ENCODE measurements at regions not wholly inside any gene's neighbourhood (a gene's known extent, or its start where the extent isn't known, plus 50 kb on each side); places are given as distances from the start of the nearest gene placed in this dataset.

DNA sequence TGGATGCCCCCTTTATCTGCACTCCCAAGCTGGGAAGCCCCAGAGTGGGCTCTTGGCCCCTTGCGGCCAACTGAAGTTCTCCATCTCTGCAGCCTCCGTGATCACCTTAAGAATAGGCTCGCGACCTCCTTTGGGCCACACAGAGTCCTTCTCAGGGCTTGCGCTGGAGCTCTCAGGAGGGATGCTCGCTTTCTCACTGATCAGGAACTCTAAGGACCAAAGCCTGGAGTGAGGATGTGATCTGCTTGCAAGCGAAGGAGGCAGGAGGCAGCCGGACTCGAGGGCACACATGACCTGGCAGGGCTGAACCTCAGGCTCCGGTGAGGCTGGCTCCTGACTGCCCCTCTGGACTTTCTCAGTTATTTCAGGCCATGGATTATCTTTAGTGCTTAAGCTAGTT is 192.1 kb upstream of the MKI67 start:
- no peak for DNase-seq

DNA sequence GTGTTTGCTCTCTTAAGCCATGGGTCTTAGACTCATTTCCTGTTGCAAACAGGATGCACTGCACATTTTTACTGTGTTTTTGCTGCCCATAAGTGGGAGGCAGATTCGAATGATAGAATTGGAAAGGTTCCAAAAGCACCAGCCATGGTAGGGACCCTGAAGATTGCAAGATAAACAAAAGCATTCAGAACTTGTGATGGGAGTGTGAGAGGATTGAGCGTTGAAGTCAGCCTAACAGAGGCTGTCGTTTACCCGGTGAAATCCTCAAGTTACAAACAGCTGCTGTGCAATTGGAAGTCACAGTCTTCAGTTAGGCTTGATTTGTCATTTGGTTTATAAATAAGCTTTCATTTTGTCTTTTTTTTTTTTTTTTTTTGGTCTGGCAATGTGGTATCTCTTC is 192.7 kb upstream of the MKI67 start:
- DNase-seq = no peak

DNA sequence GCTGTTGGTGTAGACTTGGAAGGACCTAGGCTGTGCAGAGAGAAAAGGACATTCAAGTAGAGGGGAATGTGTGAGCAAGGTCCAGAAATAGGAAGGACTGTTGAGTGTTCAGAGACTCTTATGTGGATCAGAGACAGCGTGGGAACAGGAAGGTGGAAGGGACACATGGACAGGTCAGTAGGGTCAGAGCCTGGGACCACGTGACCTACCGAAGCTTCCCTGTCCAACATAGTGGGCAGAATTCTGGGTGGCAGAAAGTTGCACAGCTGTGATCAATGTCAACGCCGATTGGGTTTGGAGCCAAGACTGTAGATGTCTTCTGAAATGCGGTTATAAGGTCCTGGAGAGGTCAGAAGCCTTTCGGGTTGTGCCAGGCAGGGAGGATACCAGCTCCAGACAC is 195.9 kb upstream of the MKI67 start:
- no peak for DNase-seq

DNA sequence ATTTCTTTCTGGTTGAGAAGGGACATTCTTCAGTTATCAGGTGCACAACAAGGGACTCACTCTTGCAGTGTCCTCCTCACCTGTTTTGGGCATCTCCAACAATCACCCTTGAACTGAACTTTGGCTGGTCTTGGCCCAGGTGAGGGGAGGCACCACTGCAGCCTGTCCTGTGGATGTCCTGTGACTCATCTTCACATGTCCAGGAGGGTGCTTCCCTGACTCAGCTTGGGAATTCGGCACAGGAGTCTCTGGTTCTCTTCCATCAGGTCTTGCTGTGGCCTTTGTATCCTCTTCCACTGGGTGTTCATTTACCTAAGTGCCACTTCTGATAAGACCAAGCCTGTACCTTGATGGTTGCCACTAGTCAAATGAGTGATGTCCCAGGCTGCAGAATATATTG is 196.7 kb upstream of the MKI67 start:
- no peak for DNase-seq

DNA sequence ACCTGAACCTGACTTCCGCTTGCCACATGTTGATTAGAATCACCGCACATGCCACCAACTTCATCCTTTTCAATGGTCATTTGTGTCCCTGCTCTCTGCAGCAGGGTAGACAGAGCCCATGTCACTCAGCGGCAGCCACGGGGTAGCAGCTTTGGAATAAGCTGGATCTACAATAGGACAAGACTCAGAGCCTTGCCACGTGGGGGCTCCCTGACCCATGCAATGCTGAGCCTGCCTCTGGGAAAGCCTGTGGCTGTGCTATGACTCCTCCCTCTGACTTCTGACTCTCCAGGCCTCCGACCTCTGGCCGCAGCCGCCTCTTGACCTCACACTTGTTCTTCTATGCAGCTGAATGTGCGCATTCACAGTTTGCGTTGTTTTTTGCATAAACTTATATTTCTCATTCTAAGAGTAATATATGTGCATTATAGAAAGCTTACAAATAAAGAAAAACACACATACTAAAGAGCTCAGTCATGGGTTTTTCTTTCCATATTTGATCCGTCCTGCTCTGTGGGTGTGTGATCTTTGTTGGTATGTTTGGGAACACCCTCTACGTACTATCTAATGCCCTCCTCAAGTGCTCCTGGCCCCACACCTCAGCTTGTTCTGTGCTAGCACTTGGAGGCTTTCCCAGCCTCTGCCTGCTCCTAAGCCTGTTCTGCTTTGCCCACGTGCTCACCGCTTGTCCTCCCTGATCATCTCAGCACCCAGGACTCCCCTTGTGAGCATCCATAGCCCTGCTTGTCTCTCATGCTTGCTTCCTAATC is 198.0 kb upstream of the MKI67 start:
- DNase-seq = no peak

DNA sequence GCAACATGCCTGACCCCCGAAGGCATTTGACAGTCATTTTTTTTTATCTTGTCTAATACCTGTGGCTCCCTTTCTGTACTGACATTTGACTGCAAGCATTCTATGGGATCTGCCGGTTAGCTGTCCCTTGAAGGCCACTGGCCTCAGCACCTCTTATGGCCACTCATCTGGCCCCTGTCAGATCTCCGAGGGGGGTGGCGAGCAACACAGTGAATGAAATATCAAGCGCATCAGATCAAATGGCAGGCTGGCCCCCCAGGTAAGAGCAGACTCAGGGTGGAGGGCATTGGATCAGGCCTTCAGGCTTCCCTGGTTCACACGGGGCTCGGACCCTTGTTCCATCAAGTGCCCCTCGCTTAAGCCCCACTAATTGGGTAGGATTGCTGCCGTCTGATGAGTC is 199.6 kb upstream of the MKI67 start:
- DNase-seq = no peak

DNA sequence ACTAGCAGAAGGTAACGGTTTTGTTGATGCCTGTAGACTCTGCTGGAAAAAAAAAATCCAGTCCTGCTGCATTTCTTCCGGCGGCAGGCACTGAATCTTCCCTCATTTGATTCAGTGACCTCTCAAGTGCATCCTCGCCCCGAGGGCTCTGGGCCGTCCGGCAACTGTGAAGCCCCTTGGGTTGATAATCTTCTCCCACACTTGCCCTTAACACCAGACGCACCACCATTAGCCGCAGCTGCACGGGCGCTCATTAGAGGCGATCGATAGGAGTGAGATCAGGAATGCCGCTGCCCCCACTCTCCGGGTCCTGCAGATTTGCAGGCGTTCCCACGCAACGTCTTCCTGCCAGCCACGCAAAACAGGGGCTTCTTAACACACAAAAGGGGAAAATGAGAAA is 200.0 kb upstream of the MKI67 start:
- DNase-seq = no peak

DNA sequence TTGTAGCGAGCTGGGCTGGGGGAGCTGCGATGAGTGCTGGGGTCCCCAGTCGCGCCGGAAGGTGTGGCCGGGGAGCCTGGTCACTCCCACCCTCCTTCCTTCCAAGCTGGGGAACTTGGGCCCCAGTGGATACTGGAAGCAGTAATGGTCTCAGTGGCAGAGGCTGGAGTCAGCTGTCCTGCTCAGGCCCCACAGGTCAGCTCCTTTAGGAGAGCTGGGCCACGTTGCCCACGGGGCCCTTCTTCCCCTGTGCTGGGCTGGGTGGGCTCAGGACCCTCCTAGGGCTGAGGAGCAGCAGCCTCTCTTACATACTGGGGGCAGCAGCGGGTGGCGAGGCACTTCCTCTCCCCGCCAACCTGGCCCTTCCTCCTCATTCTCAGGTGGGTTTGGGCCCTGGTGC is 200.6 kb upstream of the MKI67 start:
- DNase-seq = no peak

DNA sequence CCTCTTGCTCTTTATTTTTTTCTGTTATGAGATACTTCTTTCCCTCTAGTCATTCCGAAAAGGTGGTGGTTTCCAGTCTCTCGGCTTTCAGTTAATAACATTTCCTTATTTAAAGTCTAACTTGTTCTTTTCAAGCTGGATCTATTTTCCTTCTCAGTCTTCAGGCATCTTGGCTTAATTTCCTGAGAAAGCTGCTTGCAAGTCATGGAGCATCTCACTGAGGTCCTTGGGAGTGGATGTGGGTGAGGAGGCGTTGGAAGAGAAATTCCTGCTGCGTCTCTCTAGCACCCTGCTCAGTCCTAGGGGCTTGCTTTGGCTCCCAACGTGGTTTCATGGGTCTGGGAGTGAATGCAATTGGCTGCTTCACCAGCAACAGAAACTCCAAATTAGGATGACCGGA is 210.2 kb upstream of the MKI67 start:
- no peak for DNase-seq

DNA sequence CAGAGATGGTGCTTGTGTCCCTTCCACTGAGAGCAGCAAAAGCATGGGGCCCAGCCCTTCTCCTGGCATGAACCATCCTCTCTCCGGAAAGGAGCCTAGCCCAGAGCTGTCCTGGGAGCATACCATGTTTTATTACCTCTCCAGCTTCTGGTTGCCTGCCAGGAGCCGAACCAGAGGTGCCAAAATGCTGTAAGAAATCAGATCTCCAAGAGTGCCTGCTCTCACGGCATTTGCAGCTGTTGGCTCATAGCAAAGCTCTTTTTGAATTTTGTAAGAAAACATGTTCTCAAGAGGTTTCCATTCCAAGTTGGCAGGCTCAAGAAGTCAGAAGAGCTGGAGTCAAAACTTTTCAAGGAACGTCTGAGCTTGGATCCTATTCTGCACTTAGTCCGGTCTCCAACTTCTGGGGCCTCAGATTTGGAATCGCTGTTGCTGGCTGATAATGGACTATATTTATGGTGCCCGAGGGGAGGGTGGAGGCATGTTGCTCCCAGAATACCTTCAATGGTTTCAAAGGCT is 211.7 kb upstream of the MKI67 start:
- DNase-seq = no peak

DNA sequence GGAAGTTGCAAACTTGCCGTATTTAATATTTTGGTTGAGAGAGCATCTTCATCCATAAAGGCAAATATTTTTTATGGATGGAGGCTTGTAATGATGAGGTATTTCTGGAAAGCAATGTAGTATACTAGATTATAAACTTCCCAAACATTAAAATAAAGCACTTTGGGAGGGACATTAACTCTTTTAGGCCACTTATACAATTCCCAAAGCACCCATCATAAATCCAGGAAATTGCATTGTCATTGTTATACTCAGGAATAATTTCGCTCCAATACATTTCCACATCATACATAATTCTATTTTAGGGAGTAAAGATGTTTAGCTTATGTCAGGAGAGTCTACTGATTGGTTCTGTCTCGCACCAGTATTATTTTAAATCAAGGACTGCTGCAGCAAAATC is 212.7 kb upstream of the MKI67 start:
- no peak for DNase-seq

DNA sequence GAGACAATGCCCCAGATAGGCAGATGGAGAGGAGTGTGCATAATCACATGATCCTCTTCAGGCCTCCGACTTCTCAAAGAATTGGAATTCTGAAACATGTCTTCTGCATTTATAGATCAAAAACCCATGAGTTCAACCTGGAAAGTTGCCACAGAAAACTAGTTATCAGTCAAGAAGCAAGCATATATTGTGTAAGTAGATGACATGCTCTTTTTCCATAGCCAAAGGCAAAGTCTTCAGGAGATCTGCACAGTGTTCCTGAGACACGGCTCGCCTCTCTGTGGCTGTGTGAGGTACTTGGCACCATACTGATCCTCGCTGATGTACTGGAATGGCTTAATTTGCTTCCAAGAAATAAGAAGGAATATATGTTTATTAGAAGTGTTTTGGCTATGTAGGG is 213.5 kb upstream of the MKI67 start:
- no peak for DNase-seq

DNA sequence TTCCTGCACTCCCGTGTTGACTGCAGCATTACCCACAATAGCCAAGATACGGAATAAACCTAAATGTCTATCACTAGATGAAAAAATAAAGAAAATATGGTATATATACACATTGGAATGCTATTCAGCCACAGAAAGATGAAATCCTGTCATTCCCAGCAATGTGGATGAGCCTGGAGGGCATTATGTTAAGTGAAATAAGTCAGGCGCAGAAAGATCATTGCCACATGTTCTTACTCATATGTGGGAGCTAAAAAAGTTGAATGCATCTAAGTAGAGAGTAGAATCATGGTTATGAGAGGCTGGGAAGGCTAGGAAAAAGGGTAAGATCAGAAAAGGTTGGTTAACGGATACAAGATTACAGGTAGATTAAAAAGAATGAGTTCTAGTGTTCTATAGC is 219.1 kb upstream of the MKI67 start:
- DNase-seq = no peak

DNA sequence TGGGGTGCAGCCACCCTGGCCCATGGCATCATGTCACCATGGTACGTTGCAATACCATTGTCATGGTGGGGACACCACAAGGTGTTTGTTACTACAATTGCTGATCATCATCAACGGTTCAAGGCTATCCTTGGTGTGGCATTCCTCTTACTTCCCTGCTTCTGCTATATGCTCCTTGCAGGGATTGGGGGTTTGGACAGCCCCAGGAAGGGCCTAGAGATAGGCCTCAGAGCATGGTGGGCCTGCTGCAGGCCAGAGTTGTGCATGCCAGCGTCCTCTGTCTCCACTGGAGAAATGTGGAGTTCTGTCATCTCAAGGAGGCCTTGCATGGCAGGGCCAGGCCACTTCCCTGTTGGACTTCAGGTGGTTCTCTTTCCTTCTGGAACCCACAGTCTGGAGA is 234.6 kb upstream of the MKI67 start:
- DNase-seq = no peak

DNA sequence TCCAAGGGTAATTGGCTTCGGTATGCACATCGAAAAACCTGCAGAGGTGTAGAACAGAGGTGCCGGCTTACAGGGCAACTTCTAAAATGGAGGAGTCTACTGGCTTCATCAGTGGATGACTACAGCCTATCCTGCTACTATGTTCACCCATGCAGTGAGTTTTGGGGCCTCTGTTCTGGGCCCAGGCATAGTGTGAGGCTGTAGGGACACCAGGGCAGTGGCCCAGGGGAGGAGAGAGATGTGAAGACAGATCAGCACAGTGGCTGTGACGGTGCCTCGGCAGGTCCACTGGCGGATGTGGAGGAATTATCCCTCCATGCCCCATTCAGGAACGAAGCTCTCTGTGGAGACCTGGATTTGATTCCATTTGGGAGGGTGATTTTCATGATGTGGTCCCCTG is 235.3 kb upstream of the MKI67 start:
- no peak for DNase-seq

DNA sequence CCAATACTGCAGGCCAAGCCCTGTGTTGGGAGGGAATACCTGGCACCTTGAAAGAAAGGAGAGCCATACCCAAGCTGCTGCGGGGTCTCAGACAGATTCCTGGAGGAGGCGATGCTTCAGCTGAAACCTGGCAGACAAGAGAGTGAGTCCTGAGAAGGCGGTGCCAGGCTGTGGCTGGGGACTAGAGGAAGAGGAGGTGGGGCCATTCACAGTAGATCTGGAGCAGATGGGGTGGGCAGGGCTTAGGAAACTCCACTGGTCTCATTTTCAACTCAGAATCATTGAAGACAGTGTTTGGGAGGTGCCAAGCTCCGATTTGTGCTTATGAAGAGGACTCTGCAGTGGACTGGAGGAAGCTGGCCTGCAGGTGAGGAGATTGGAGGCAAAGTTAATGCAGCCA is 236.3 kb upstream of the MKI67 start:
- no peak for DNase-seq

DNA sequence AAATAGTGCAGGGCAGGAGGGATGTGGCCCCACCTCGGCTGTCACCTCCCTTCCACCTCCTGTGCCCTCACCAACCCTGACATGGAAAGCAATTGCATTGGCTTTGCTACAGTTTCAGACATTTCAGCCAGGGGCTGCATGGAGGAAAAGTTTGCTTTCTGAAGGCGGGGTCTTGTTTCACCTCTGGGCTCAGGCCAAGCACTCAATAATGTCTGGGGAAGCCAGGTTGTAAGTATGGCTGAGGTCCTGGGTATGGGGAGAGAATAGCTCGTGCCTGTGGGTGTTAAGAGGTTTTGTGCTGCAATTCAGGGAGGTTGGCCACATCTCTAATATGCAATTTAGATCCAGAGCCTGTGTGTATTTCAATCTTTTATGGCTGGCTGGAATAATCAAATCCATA is 238.4 kb upstream of the MKI67 start:
- DNase-seq = no peak

DNA sequence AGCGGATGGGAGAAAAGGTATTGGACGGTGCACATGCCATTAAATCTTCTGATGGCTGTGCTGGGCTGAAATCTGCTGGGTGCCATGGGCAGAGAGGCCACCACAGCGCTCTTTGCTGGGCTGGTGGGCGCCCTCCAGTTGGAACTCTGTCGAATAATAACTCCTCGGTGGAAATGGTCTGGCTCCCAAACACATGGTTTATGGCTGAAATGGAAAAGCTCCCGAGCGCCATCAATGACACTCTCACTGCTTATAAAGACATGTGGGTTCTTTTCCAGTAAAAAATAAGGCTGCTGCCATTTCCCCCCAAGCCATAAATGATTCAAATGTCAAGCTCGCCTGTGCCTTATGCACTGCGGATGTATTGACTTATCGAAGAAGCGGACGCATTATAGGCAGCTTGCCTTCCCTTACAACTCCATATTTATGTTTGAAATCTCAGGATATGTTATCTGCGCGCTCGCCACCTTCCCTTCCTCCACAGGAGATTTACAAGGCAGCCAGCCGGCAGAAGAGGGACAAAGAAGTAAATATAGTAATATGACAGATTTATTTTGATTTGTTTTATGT is 239.0 kb upstream of the MKI67 start:
- no peak for DNase-seq

DNA sequence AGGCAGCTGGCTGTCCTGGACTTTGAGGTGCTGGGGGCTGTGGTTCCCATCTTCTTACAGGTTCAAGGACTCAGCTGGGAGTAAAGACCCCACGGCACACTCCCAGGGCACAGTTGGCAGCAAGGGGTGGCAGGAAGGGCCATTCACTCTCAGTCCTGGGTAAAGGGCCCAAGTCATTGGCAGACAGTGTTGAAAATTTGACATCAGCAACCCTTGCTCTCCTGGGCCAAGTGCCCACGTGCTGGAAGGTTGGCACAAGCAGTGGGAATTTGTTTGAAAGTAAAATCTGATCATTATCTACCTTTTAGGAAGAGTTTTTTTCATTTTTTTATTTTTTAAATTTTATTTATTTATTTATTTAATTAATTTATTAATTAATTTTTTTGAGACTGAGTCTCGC is 241.6 kb upstream of the MKI67 start:
- no peak for DNase-seq

DNA sequence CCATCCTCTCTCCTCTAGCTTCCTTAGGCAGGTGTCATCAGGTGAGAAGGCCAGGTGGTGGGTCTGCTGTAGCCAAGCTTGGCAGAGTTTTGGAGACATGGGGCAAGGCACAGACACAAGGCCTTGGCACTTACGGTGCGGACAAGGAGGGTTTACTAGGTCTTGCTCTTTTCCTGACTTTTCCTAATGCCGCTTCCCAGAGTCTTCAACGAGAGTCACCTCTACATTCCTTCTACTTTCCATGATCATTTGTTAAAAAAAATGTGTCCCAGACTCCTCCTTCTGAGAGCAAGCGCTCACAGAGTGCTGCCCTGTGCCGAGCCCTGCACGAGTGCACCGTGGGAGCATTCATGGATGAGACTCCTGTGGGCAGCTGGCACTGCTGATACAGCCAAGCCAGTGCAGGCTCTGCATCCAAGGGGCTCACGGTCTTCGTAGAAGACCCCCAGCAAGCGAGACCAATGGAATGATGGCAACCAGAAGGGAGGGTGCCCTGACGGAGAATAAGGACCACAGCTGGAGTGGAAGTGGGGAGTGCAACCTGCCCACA is 243.0 kb upstream of the MKI67 start:
- DNase-seq = no peak

DNA sequence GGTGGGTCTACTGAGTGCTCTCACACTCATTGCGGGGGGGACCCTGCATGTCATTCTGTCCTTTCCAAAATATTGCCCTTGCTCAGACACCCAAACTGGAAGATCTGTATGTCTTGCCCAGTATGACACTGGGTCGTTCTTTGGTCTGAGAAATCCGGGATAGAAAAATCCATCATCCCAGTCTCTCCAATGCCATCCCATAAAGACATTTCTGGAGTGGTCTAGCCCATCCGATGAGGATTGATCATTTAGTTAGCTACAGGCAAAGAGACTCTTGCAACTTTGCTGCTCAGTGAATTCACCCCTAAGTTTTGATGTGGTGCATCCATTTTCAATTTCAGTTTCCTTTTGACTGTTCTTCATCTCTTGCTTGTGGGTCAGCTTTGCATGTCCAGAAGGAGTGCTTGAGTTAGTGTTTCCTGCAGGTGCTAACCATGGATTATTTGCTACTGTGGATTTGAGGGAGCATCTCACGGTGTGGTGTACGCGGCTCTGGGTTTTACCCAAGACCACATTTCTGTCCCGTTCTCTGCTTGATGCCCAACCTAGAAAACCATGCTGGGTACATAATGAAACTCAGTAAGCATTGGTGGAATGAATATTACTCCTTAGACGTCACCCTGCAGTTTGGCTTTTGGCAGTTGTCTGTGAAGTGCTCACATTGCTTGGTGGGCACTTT is 247.0 kb upstream of the MKI67 start:
- no peak for DNase-seq

DNA sequence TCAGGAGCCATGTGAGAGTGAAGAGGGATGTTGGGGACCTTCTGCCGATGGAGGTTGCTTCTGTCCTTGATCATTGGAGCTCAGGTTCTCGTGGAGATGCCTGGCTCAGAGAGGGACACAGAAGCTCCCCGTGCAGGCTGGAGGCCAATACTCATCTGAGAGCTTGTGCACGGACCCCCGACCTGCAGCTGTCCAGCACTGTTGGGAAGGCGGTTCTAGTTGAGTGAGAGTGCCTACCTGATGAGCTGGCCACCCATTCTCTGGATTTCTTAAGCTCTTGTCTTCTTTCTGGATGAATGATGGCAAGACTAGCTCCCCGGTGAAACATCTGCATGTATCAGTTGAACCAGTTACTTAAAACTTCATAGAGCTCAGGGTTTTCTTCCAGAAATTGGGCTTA is 247.6 kb upstream of the MKI67 start:
- no peak for DNase-seq

DNA sequence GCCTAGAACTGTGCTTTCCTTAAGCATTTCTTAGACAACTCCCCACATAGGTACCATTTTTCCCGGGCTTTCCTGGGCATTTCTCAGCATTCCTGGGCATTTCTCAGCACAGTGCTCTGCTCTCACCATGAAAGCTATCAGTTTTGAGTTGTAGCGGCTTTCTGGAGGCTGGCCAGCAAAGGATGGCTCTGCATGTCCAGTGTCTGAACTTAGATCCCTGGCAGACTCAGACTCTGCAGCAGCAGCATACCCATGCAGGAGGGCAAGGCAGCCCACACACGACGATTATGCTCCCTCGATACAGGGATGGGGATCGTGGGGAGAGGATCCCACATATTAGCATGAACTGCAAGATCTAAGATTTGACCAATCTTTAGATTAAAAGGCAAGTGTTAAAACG is 248.9 kb upstream of the MKI67 start:
- DNase-seq = no peak

DNA sequence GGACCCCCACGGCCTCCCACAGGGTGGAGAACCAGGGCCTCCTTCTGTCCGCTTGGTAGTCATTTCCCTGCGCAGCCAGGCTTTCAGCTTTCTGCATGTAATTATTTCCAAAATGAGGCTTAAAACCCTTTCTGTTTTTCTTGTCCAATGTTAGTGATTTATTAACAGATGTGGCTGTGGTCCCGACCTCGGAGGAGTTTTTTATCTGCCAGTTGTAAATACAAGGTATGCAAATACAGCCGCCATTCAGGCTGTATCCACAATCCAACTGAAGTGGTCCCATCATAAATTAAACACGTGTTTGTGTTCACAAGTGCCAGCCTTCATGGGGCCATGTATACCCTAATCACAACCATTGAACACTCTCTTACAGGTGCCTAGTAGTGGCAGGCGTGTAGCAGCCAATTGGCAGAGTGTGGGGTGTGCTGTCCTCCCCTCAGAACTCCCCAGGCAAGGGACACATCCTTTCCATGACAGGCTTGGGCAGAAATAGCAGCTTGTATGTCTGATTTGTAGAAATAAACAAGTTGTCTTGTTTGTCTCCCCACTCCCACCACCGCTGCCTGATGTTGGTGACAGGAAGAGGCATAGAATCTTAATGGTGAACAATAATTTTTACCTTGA is 251.3 kb upstream of the MKI67 start:
- DNase-seq = no peak
